Keratinocyte (primary cell): ENCODE measurements at regions not wholly inside any gene's neighbourhood (a gene's known extent, or its start where the extent isn't known, plus 50 kb on each side); places are given as distances from the start of the nearest gene placed in this dataset.

Source experiments
- DNase-seq: peaks from one replicate; pipeline ENCODE4 v3.0.0-alpha.2; 2011; ENCODE audit warnings: low read depth, missing footprints, low spot score
- FAIRE-seq: peaks from 2 replicates; lab custom pipeline; 2011; peaks lifted over from hg19 to GRCh38; lab: Jason Lieb, UNC
- H2AFZ ChIP-seq: 2 replicates; pipeline ENCODE4 v1.6.0; 2012; ENCODE audit warnings: low read length, control low read depth, inconsistent platforms; ENCODE audit not compliant: control insufficient read depth
- H3K27ac ChIP-seq: 2 replicates; pipeline ENCODE4 v1.5.1; 2011; ENCODE audit warnings: low read length; ENCODE audit not compliant: control insufficient read depth, insufficient read depth
- H3K27me3 ChIP-seq: 3 replicates; pipeline ENCODE4 v1.6.0; 2011; ENCODE audit warnings: low read length; ENCODE audit not compliant: control insufficient read depth, insufficient read depth; ENCODE audit errors: extremely low read depth
- H3K36me3 ChIP-seq, 2 experiments: 2 replicates in 1 of 2; 3 replicates in 1 of 2; pipeline ENCODE4 v1.5.1; 2011; ENCODE audit warnings: low read length in 2 of 2, mild to moderate bottlenecking in 1 of 2; ENCODE audit not compliant: control insufficient read depth in 2 of 2, insufficient read depth in 2 of 2; ENCODE audit errors: extremely low read depth in 1 of 2
- H3K4me1 ChIP-seq: 3 replicates; pipeline ENCODE4 v1.5.1; 2011; ENCODE audit warnings: low read length; ENCODE audit not compliant: control insufficient read depth, insufficient read depth; ENCODE audit errors: extremely low read depth
- H3K4me2 ChIP-seq: 3 replicates; pipeline ENCODE4 v1.6.0; 2011; ENCODE audit warnings: low read depth, low read length; ENCODE audit not compliant: control insufficient read depth, insufficient read depth; ENCODE audit errors: extremely low read depth
- H3K4me3 ChIP-seq, 3 experiments: fragments of 200-600 bp in 1 of 3; sonication (generic) in 1 of 3; 2 replicates in 2 of 3; 3 replicates in 1 of 3; pipeline ENCODE4 v1.5.1; 2011 to 2016; ENCODE audit warnings: low read length in 3 of 3, mild to moderate bottlenecking in 3 of 3, control low read depth in 2 of 3, inconsistent platforms in 1 of 3, low read depth in 1 of 3, mixed read lengths in 1 of 3, mixed run types in 1 of 3, moderate library complexity in 1 of 3; ENCODE audit not compliant: control insufficient read depth in 2 of 3, insufficient read depth in 2 of 3; ENCODE audit errors: extremely low read depth in 1 of 3
- H3K79me2 ChIP-seq: 2 replicates; pipeline ENCODE4 v1.6.0; 2012; ENCODE audit warnings: low read length; ENCODE audit not compliant: control insufficient read depth, insufficient read depth
- H3K9ac ChIP-seq: 3 replicates; pipeline ENCODE4 v1.6.0; 2011; ENCODE audit warnings: low read length; ENCODE audit not compliant: control insufficient read depth, insufficient read depth; ENCODE audit errors: extremely low read depth
- H3K9me1 ChIP-seq: 3 replicates; pipeline ENCODE4 v1.6.0; 2011; ENCODE audit warnings: low read length; ENCODE audit not compliant: control insufficient read depth, insufficient read depth; ENCODE audit errors: extremely low read depth
- H3K9me3 ChIP-seq: 2 replicates; pipeline ENCODE4 v1.5.1; 2012; ENCODE audit warnings: low read depth, low read length; ENCODE audit not compliant: control insufficient read depth
- H4K20me1 ChIP-seq: 3 replicates; pipeline ENCODE4 v1.6.0; 2011; ENCODE audit warnings: low read length; ENCODE audit not compliant: control insufficient read depth, insufficient read depth; ENCODE audit errors: extremely low read depth
- CTCF ChIP-seq, 3 experiments: IDR thresholded peaks in 1 of 3; conservative IDR thresholded peaks in 1 of 3; optimal IDR thresholded peaks in 1 of 3; 2 replicates in 2 of 3; 3 replicates in 1 of 3; pipeline versions ENCODE3 to v1.5.1; 2011; ENCODE audit warnings: low read length in 3 of 3, mild to moderate bottlenecking in 3 of 3, moderate library complexity in 2 of 3, control low read depth in 1 of 3, inconsistent platforms in 1 of 3; ENCODE audit not compliant: insufficient read depth in 2 of 3; ENCODE audit errors: extremely low read depth in 1 of 3
- EZH2 ChIP-seq: IDR thresholded peaks from one replicate; pipeline ENCODE4 v1.6.1; 2012; ENCODE audit warnings: inconsistent platforms, mild to moderate bottlenecking, low read length, moderate library complexity
- dilution Hi-C: fragments of 300-500 bp; cut with MboI; formaldehyde crosslinking; loops from one replicate; pipeline ENCODE4 v1.7.0; 2020; ENCODE audit warnings: low sequenced_read_pairs; ENCODE audit not compliant: extremely low pct_ligation_motif_present

- no peak for FAIRE-seq
- no peaks in the 10 kb centered on the region for H3K9me1 ChIP-seq
- H3K4me3 ChIP-seq, result no peak overlapping the region
- no peaks in the 10 kb centered on the region for H3K27me3 ChIP-seq
- no peaks in the 10 kb centered on the region for H3K4me1 ChIP-seq
- H3K27ac ChIP-seq, result no peak overlapping the region
- DNase-seq, result no peak
- no peaks in the 10 kb centered on the region for H4K20me1 ChIP-seq
- H2AFZ ChIP-seq, result no peak overlapping the region
- no peak overlapping the region for H3K4me2 ChIP-seq
- H3K79me2 ChIP-seq, result no peaks in the 10 kb centered on the region
- no peaks in the 10 kb centered on the region for H3K36me3 ChIP-seq
- no peaks in the 10 kb centered on the region for H3K9me3 ChIP-seq
- dilution Hi-C loops, result no loop called here
- no peak for TF ChIP-seq CTCF (optimal IDR thresholded peaks at IDR 0.05 in 1 of 3, IDR thresholded peaks at IDR 0.05 in 1 of 3, conservative IDR thresholded peaks at IDR 0.05 in 1 of 3; ENCODE audit: extremely low read depth in 1 of 3, insufficient read depth in 2 of 3, low read length in 3 of 3)
- no peak for TF ChIP-seq EZH2
- no peak overlapping the region for H3K9ac ChIP-seq
Observed at GRCh38 chr1:104467590-104467989, 717.9 kb downstream of the AMY1C start.

- no peaks in the 10 kb centered on the region for H3K27me3 ChIP-seq
Observed at GRCh38 chr1:104468282-104468681, 718.6 kb downstream of the AMY1C start.

More at GRCh38 chr1:104468282-104468681, 718.6 kb downstream of the AMY1C start:
- H3K9ac ChIP-seq, result no peak overlapping the region
- H3K4me2 ChIP-seq, result no peak overlapping the region
- DNase-seq (no peak), FAIRE-seq (no peak)
- H3K4me1 ChIP-seq, result no peaks in the 10 kb centered on the region
- H3K9me3 ChIP-seq, result no peaks in the 10 kb centered on the region
- no peak overlapping the region for H3K27ac ChIP-seq
- H3K4me3 ChIP-seq, result no peak overlapping the region
- no peaks in the 10 kb centered on the region for H3K79me2 ChIP-seq
- TF ChIP-seq CTCF (optimal IDR thresholded peaks at IDR 0.05 in 1 of 3, IDR thresholded peaks at IDR 0.05 in 1 of 3, conservative IDR thresholded peaks at IDR 0.05 in 1 of 3; ENCODE audit: extremely low read depth in 1 of 3, insufficient read depth in 2 of 3, low read length in 3 of 3) (no peak), EZH2 (no peak)
- H2AFZ ChIP-seq, result no peak overlapping the region
- H3K36me3 ChIP-seq, result no peaks in the 10 kb centered on the region
- H3K9me1 ChIP-seq, result no peaks in the 10 kb centered on the region
- dilution Hi-C loops, result no loop called here
- H4K20me1 ChIP-seq, result no peaks in the 10 kb centered on the region
